Liver (tissue), 3 donors: ENCODE measurements at regions not wholly inside any gene's neighbourhood (a gene's known extent, or its start where the extent isn't known, plus 50 kb on each side); places are given as distances from the start of the nearest gene placed in this dataset.
"Not testable (repeated sequence)": the region's sequence is repeated elsewhere in the genome, so short reads cannot be mapped to it uniquely, and the experiment has no call there.

Experiments used
- EGR1 ChIP-seq, 2 donors: IDR thresholded peaks; 2 replicates each; pipeline ENCODE4 v1.6.1; 2016 to 2018; ENCODE audit warnings: antibody characterized with exemption in 2 of 2, low read depth in 2 of 2
- GABPA ChIP-seq, 2 donors: IDR thresholded peaks in 1 of 2; conservative IDR thresholded peaks in 1 of 2; 2 replicates each; pipeline ENCODE4 v1.6.1; 2016; ENCODE audit warnings: antibody characterized with exemption in 2 of 2, mild to moderate bottlenecking in 1 of 2, moderate library complexity in 1 of 2
- JUND ChIP-seq, 2 donors: IDR thresholded peaks; 2 replicates each; pipeline ENCODE4 v1.6.1; 2016; ENCODE audit warnings: antibody characterized with exemption in 2 of 2
- RAD21 ChIP-seq, 2 donors: IDR thresholded peaks; 2 replicates each; pipeline ENCODE4 v1.6.1; 2016; ENCODE audit warnings: antibody characterized with exemption in 2 of 2, mild to moderate bottlenecking in 2 of 2
- SP1 ChIP-seq: IDR thresholded peaks from 2 replicates; pipeline ENCODE4 v1.6.1; 2018; ENCODE audit warnings: antibody characterized with exemption, mild to moderate bottlenecking
- TAF1 ChIP-seq: conservative IDR thresholded peaks from 2 replicates; pipeline ENCODE4 v1.6.1; 2016; ENCODE audit warnings: antibody characterized with exemption, mild to moderate bottlenecking
- YY1 ChIP-seq: IDR thresholded peaks from 2 replicates; pipeline ENCODE4 v1.6.1; 2016; ENCODE audit warnings: antibody characterized with exemption, mild to moderate bottlenecking
- TF ChIP-seq, protein P1 (sequence below): fragments of 150-350 bp; IDR thresholded peaks from 2 replicates; pipeline ENCODE4 v1.5.1; 2017; ENCODE audit warnings: improper control_type of control experiment, low read depth, low read length; ENCODE audit not compliant: missing input control
- TF ChIP-seq, protein P2 (sequence below): IDR thresholded peaks from 2 replicates; pipeline ENCODE4 v1.6.1; 2016; ENCODE audit warnings: antibody characterized with exemption
- TF ChIP-seq, protein P3 (sequence below): IDR thresholded peaks from 2 replicates; pipeline ENCODE4 v1.6.1; 2016; ENCODE audit warnings: antibody characterized with exemption
- TF ChIP-seq, protein P4 (sequence below): IDR thresholded peaks from 2 replicates; pipeline ENCODE4 v1.6.1; 2016; ENCODE audit warnings: antibody characterized with exemption
- TF ChIP-seq, protein P5 (sequence below): IDR thresholded peaks from 2 replicates; pipeline ENCODE4 v1.6.1; 2016; ENCODE audit warnings: antibody characterized with exemption, mild to moderate bottlenecking
- donor health status: healthy.
- donor health status: healthy.

DNA sequence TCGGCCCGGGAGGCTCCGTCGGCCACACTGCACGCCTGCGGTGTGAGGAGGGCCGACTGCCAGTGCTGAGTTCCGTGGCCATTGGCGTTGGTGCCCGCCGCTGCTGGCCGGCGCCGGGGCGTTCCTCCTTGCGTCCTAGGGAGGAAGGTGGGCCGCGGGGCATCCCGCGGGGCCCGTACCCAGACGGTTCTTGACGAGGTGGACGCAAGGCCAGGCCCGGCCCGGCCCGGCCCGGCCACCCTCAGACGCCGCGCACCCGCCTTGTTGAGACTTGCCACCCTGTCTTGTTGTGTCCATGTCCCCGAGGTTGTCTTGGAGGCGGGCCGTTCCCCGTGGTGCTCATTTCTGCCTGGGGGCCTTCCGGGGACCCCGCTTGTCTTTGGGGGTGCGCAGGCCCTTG lies 282.0 kb upstream of the AGTR2 start:
- not testable (repeated sequence) for TF ChIP-seq SP1; RAD21 (IDR thresholded peaks at IDR 0.05); EGR1 (IDR thresholded peaks at IDR 0.05; ENCODE audit: low read depth in 2 of 2); YY1; GABPA (IDR thresholded peaks at IDR 0.05 in 1 of 2, conservative IDR thresholded peaks at IDR 0.05 in 1 of 2); TAF1; JUND (IDR thresholded peaks at IDR 0.05)
- TF ChIP-seq, protein P1, sequence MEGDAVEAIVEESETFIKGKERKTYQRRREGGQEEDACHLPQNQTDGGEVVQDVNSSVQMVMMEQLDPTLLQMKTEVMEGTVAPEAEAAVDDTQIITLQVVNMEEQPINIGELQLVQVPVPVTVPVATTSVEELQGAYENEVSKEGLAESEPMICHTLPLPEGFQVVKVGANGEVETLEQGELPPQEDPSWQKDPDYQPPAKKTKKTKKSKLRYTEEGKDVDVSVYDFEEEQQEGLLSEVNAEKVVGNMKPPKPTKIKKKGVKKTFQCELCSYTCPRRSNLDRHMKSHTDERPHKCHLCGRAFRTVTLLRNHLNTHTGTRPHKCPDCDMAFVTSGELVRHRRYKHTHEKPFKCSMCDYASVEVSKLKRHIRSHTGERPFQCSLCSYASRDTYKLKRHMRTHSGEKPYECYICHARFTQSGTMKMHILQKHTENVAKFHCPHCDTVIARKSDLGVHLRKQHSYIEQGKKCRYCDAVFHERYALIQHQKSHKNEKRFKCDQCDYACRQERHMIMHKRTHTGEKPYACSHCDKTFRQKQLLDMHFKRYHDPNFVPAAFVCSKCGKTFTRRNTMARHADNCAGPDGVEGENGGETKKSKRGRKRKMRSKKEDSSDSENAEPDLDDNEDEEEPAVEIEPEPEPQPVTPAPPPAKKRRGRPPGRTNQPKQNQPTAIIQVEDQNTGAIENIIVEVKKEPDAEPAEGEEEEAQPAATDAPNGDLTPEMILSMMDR = not testable (repeated sequence)
- TF ChIP-seq, protein P2, sequence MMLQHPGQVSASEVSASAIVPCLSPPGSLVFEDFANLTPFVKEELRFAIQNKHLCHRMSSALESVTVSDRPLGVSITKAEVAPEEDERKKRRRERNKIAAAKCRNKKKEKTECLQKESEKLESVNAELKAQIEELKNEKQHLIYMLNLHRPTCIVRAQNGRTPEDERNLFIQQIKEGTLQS = not testable (repeated sequence)
- TF ChIP-seq, protein P3, sequence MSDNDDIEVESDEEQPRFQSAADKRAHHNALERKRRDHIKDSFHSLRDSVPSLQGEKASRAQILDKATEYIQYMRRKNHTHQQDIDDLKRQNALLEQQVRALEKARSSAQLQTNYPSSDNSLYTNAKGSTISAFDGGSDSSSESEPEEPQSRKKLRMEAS = not testable (repeated sequence)
- TF ChIP-seq, protein P4, sequence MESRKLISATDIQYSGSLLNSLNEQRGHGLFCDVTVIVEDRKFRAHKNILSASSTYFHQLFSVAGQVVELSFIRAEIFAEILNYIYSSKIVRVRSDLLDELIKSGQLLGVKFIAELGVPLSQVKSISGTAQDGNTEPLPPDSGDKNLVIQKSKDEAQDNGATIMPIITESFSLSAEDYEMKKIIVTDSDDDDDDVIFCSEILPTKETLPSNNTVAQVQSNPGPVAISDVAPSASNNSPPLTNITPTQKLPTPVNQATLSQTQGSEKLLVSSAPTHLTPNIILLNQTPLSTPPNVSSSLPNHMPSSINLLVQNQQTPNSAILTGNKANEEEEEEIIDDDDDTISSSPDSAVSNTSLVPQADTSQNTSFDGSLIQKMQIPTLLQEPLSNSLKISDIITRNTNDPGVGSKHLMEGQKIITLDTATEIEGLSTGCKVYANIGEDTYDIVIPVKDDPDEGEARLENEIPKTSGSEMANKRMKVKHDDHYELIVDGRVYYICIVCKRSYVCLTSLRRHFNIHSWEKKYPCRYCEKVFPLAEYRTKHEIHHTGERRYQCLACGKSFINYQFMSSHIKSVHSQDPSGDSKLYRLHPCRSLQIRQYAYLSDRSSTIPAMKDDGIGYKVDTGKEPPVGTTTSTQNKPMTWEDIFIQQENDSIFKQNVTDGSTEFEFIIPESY = not testable (repeated sequence)
- TF ChIP-seq, protein P5, sequence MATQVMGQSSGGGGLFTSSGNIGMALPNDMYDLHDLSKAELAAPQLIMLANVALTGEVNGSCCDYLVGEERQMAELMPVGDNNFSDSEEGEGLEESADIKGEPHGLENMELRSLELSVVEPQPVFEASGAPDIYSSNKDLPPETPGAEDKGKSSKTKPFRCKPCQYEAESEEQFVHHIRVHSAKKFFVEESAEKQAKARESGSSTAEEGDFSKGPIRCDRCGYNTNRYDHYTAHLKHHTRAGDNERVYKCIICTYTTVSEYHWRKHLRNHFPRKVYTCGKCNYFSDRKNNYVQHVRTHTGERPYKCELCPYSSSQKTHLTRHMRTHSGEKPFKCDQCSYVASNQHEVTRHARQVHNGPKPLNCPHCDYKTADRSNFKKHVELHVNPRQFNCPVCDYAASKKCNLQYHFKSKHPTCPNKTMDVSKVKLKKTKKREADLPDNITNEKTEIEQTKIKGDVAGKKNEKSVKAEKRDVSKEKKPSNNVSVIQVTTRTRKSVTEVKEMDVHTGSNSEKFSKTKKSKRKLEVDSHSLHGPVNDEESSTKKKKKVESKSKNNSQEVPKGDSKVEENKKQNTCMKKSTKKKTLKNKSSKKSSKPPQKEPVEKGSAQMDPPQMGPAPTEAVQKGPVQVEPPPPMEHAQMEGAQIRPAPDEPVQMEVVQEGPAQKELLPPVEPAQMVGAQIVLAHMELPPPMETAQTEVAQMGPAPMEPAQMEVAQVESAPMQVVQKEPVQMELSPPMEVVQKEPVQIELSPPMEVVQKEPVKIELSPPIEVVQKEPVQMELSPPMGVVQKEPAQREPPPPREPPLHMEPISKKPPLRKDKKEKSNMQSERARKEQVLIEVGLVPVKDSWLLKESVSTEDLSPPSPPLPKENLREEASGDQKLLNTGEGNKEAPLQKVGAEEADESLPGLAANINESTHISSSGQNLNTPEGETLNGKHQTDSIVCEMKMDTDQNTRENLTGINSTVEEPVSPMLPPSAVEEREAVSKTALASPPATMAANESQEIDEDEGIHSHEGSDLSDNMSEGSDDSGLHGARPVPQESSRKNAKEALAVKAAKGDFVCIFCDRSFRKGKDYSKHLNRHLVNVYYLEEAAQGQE = not testable (repeated sequence)
